Neural progenitor cell (in vitro differentiated cells): ENCODE measurements at regions not wholly inside any gene's neighbourhood (a gene's known extent, or its start where the extent isn't known, plus 50 kb on each side); places are given as distances from the start of the nearest gene placed in this dataset.
A peak's percentile ranks its signal among the peaks of the same experiment; 100 is the strongest.

Experiments
- DNase-seq: peaks from one replicate; pipeline ENCODE4 v3.0.0-alpha.2; 2016; ENCODE audit warnings: low spot score
- H2AFZ ChIP-seq: fragments of 200-600 bp; sonication (generic); replicated peaks from 2 replicates; pipeline ENCODE4 v1.6.1; 2016; ENCODE audit warnings: antibody characterized with exemption
- H3F3A ChIP-seq: fragments of 200-600 bp; sonication (generic); 2 replicates; pipeline ENCODE4 v1.6.1; 2016; ENCODE audit warnings: antibody characterized with exemption, low read depth
- H3K27ac ChIP-seq: fragments of 200-600 bp; sonication (generic); 2 replicates; pipeline ENCODE4 v1.5.1; 2016; ENCODE audit warnings: mild to moderate bottlenecking
- H3K27me3 ChIP-seq: fragments of 200-600 bp; sonication (generic); 2 replicates; pipeline ENCODE4 v1.6.1; 2016; ENCODE audit warnings: mild to moderate bottlenecking, moderate library complexity
- H3K36me3 ChIP-seq: fragments of 200-600 bp; sonication (generic); 2 replicates; pipeline ENCODE4 v1.5.1; 2016
- H3K4me1 ChIP-seq: fragments of 200-600 bp; sonication (generic); 2 replicates; pipeline ENCODE4 v1.6.1; 2016; ENCODE audit warnings: mixed run types
- H3K4me2 ChIP-seq: fragments of 200-600 bp; sonication (generic); 2 replicates; pipeline ENCODE4 v1.6.1; 2016
- H3K4me3 ChIP-seq: fragments of 200-600 bp; sonication (generic); 2 replicates; pipeline ENCODE4 v1.5.1; 2016
- H3K79me2 ChIP-seq: fragments of 200-600 bp; sonication (generic); 2 replicates; pipeline ENCODE4 v1.6.1; 2016; ENCODE audit warnings: low read depth
- H3K9ac ChIP-seq: fragments of 200-600 bp; sonication (generic); 2 replicates; pipeline ENCODE4 v1.6.1; 2016
- H3K9me3 ChIP-seq: fragments of 200-600 bp; sonication (generic); 2 replicates; pipeline ENCODE4 v1.5.1; 2016; ENCODE audit warnings: low read depth
- H4K20me1 ChIP-seq: fragments of 200-600 bp; sonication (generic); 2 replicates; pipeline ENCODE4 v1.6.1; 2016; ENCODE audit warnings: low read depth
- H3K27ac Mint-ChIP-seq: 3 replicates; pipeline ENCODE4 v1.8.0; 2021; ENCODE audit warnings: mixed read lengths
- H3K27me3 Mint-ChIP-seq: 2 replicates; pipeline ENCODE4 v1.8.0; 2022; ENCODE audit warnings: low read depth, mild to moderate bottlenecking, inconsistent platforms, moderate library complexity, mixed read lengths; ENCODE audit not compliant: insufficient read depth
- H3K36me3 Mint-ChIP-seq: 3 replicates; pipeline ENCODE4 v1.8.0; 2021; ENCODE audit warnings: mixed read lengths
- H3K4me1 Mint-ChIP-seq: 3 replicates; pipeline ENCODE4 v1.8.0; 2021; ENCODE audit warnings: mixed read lengths
- H3K4me3 Mint-ChIP-seq: 3 replicates; pipeline ENCODE4 v1.8.0; 2021; ENCODE audit warnings: mild to moderate bottlenecking, moderate library complexity, mixed read lengths
- H3K9me3 Mint-ChIP-seq: 3 replicates; pipeline ENCODE4 v1.8.0; 2020; ENCODE audit warnings: mixed read lengths
- CTCF ChIP-seq: fragments of 200-600 bp; sonication (generic); IDR thresholded peaks from 2 replicates; pipeline ENCODE4 v1.5.1; 2017; ENCODE audit warnings: antibody characterized with exemption, mild to moderate bottlenecking
- EZH2 ChIP-seq: fragments of 200-600 bp; sonication (generic); IDR thresholded peaks from 2 replicates; pipeline ENCODE4 v1.6.1; 2017; ENCODE audit warnings: antibody characterized with exemption, mild to moderate bottlenecking, moderate library complexity
- EZH2phosphoT487 ChIP-seq: fragments of 200-600 bp; sonication (generic); IDR thresholded peaks from 2 replicates; pipeline ENCODE4 v1.6.1; 2017; ENCODE audit warnings: antibody characterized with exemption

- Mint-ChIP-seq H3K9me3 (peaks cover 3% of the 10 kb centered on the region), H3K4me1 (peaks cover 55% of the 10 kb centered on the region), H3K36me3 (no peaks in the 10 kb centered on the region), H3K27ac (peak overlapping the region; percentile 58), H3K4me3 (no peak overlapping the region), H3K27me3 (peaks cover 8% of the 10 kb centered on the region)
- no peaks in the 10 kb centered on the region for H3K9me3 ChIP-seq
- H2AFZ ChIP-seq = no peak overlapping the region
- no peaks in the 10 kb centered on the region for H3K79me2 ChIP-seq
- H3K4me1 ChIP-seq = peaks cover 15% of the 10 kb centered on the region
- no peak overlapping the region for H3K9ac ChIP-seq
- H3K4me3 ChIP-seq = no peak overlapping the region
- no peaks in the 10 kb centered on the region for H3K36me3 ChIP-seq
- TF ChIP-seq EZH2phosphoT487 = no peak
- no peak for TF ChIP-seq CTCF
- no peak for TF ChIP-seq EZH2
- H3F3A ChIP-seq = peaks cover 4% of the 10 kb centered on the region
- no peaks in the 10 kb centered on the region for H3K27me3 ChIP-seq
- no peaks in the 10 kb centered on the region for H4K20me1 ChIP-seq
- H3K27ac ChIP-seq = no peak overlapping the region
- no peak for DNase-seq
- no peak overlapping the region for H3K4me2 ChIP-seq
Measured at GRCh38 chr6:167532410-167533288, 207.8 kb downstream of the TTLL2 start.

GRCh38 chr6:167533851-167534250 is 209.0 kb downstream of the TTLL2 start:
- Mint-ChIP-seq H3K27ac (no peak overlapping the region), H3K4me1 (peaks cover 44% of the 10 kb centered on the region), H3K27me3 (peaks cover 8% of the 10 kb centered on the region), H3K36me3 (no peaks in the 10 kb centered on the region), H3K9me3 (peaks cover 3% of the 10 kb centered on the region), H3K4me3 (no peak overlapping the region)
- peaks cover 4% of the 10 kb centered on the region for H3F3A ChIP-seq
- no peak overlapping the region for H2AFZ ChIP-seq
- H3K4me1 ChIP-seq = peaks cover 19% of the 10 kb centered on the region
- H3K79me2 ChIP-seq = no peaks in the 10 kb centered on the region
- no peak overlapping the region for H3K9ac ChIP-seq
- H3K27me3 ChIP-seq = no peaks in the 10 kb centered on the region
- H3K4me3 ChIP-seq = no peak overlapping the region
- no peaks in the 10 kb centered on the region for H3K9me3 ChIP-seq
- H4K20me1 ChIP-seq = no peaks in the 10 kb centered on the region
- H3K36me3 ChIP-seq = no peaks in the 10 kb centered on the region
- no peak overlapping the region for H3K4me2 ChIP-seq
- no peak overlapping the region for H3K27ac ChIP-seq
- TF ChIP-seq EZH2 = no peak
- no peak for TF ChIP-seq EZH2phosphoT487
- TF ChIP-seq CTCF = no peak
- no peak for DNase-seq

- Histone ChIP-seq H3F3A (peaks cover 4% of the 10 kb centered on the region), H3K4me3 (no peak overlapping the region), H3K27ac (no peak overlapping the region), H3K9ac (no peak overlapping the region), H3K36me3 (no peaks in the 10 kb centered on the region), H3K4me2 (no peak overlapping the region), H2AFZ (peak overlapping the region; percentile 53), H3K9me3 (no peaks in the 10 kb centered on the region), H4K20me1 (no peaks in the 10 kb centered on the region), H3K79me2 (no peaks in the 10 kb centered on the region), H3K4me1 (peaks cover 8% of the 10 kb centered on the region), H3K27me3 (no peaks in the 10 kb centered on the region)
- Mint-ChIP-seq H3K27ac (no peak overlapping the region), H3K4me3 (no peak overlapping the region), H3K4me1 (peaks cover 6% of the 10 kb centered on the region), H3K9me3 (peaks cover 24% of the 10 kb centered on the region), H3K27me3 (peaks cover 2% of the 10 kb centered on the region), H3K36me3 (no peaks in the 10 kb centered on the region)
- no peak for DNase-seq
- no peak for TF ChIP-seq CTCF
- no peak for TF ChIP-seq EZH2phosphoT487
Measured at GRCh38 chr6:167537816-167538215, 212.9 kb downstream of the TTLL2 start.
